ENCODE measurements at regions not wholly inside any gene's neighbourhood (a gene's known extent, or its start where the extent isn't known, plus 50 kb on each side); places are given as distances from the start of the nearest gene placed in this dataset.

- no peak for TF ChIP-seq GATA2 (IDR thresholded peaks at IDR 0.05; ENCODE audit: low read depth, low read length)
- TF ChIP-seq GATA3 (IDR thresholded peaks at IDR 0.05; ENCODE audit: low read depth, low read length): no peak
These were observed 218.2 kb upstream of the ADAMTS16 start for GRCh38 chr5:4921929-4922328.
